Keratinocyte (primary cell): ENCODE measurements at regions not wholly inside any gene's neighbourhood (a gene's known extent, or its start where the extent isn't known, plus 50 kb on each side); places are given as distances from the start of the nearest gene placed in this dataset.

Experiments used
- DNase-seq: peaks from one replicate; pipeline ENCODE4 v3.0.0-alpha.2; 2011; ENCODE audit warnings: low read depth, missing footprints, low spot score
- FAIRE-seq: peaks from 2 replicates; lab custom pipeline; 2011; peaks lifted over from hg19 to GRCh38; lab: Jason Lieb, UNC
- H2AFZ ChIP-seq: 2 replicates; pipeline ENCODE4 v1.6.0; 2012; ENCODE audit warnings: low read length, control low read depth, inconsistent platforms; ENCODE audit not compliant: control insufficient read depth
- H3K27ac ChIP-seq: 2 replicates; pipeline ENCODE4 v1.5.1; 2011; ENCODE audit warnings: low read length; ENCODE audit not compliant: control insufficient read depth, insufficient read depth
- H3K27me3 ChIP-seq: 3 replicates; pipeline ENCODE4 v1.6.0; 2011; ENCODE audit warnings: low read length; ENCODE audit not compliant: control insufficient read depth, insufficient read depth; ENCODE audit errors: extremely low read depth
- H3K36me3 ChIP-seq, 2 experiments: 2 replicates in 1 of 2; 3 replicates in 1 of 2; pipeline ENCODE4 v1.5.1; 2011; ENCODE audit warnings: low read length in 2 of 2, mild to moderate bottlenecking in 1 of 2; ENCODE audit not compliant: control insufficient read depth in 2 of 2, insufficient read depth in 2 of 2; ENCODE audit errors: extremely low read depth in 1 of 2
- H3K4me1 ChIP-seq: 3 replicates; pipeline ENCODE4 v1.5.1; 2011; ENCODE audit warnings: low read length; ENCODE audit not compliant: control insufficient read depth, insufficient read depth; ENCODE audit errors: extremely low read depth
- H3K4me2 ChIP-seq: 3 replicates; pipeline ENCODE4 v1.6.0; 2011; ENCODE audit warnings: low read depth, low read length; ENCODE audit not compliant: control insufficient read depth, insufficient read depth; ENCODE audit errors: extremely low read depth
- H3K4me3 ChIP-seq, 3 experiments: fragments of 200-600 bp in 1 of 3; sonication (generic) in 1 of 3; 2 replicates in 2 of 3; 3 replicates in 1 of 3; pipeline ENCODE4 v1.5.1; 2011 to 2016; ENCODE audit warnings: low read length in 3 of 3, mild to moderate bottlenecking in 3 of 3, control low read depth in 2 of 3, inconsistent platforms in 1 of 3, low read depth in 1 of 3, mixed read lengths in 1 of 3, mixed run types in 1 of 3, moderate library complexity in 1 of 3; ENCODE audit not compliant: control insufficient read depth in 2 of 3, insufficient read depth in 2 of 3; ENCODE audit errors: extremely low read depth in 1 of 3
- H3K79me2 ChIP-seq: 2 replicates; pipeline ENCODE4 v1.6.0; 2012; ENCODE audit warnings: low read length; ENCODE audit not compliant: control insufficient read depth, insufficient read depth
- H3K9ac ChIP-seq: 3 replicates; pipeline ENCODE4 v1.6.0; 2011; ENCODE audit warnings: low read length; ENCODE audit not compliant: control insufficient read depth, insufficient read depth; ENCODE audit errors: extremely low read depth
- H3K9me1 ChIP-seq: 3 replicates; pipeline ENCODE4 v1.6.0; 2011; ENCODE audit warnings: low read length; ENCODE audit not compliant: control insufficient read depth, insufficient read depth; ENCODE audit errors: extremely low read depth
- H3K9me3 ChIP-seq: 2 replicates; pipeline ENCODE4 v1.5.1; 2012; ENCODE audit warnings: low read depth, low read length; ENCODE audit not compliant: control insufficient read depth
- H4K20me1 ChIP-seq: 3 replicates; pipeline ENCODE4 v1.6.0; 2011; ENCODE audit warnings: low read length; ENCODE audit not compliant: control insufficient read depth, insufficient read depth; ENCODE audit errors: extremely low read depth
- CTCF ChIP-seq, 3 experiments: IDR thresholded peaks in 1 of 3; conservative IDR thresholded peaks in 1 of 3; optimal IDR thresholded peaks in 1 of 3; 2 replicates in 2 of 3; 3 replicates in 1 of 3; pipeline versions ENCODE3 to v1.5.1; 2011; ENCODE audit warnings: low read length in 3 of 3, mild to moderate bottlenecking in 3 of 3, moderate library complexity in 2 of 3, control low read depth in 1 of 3, inconsistent platforms in 1 of 3; ENCODE audit not compliant: insufficient read depth in 2 of 3; ENCODE audit errors: extremely low read depth in 1 of 3
- EZH2 ChIP-seq: IDR thresholded peaks from one replicate; pipeline ENCODE4 v1.6.1; 2012; ENCODE audit warnings: inconsistent platforms, mild to moderate bottlenecking, low read length, moderate library complexity
- dilution Hi-C: fragments of 300-500 bp; cut with MboI; formaldehyde crosslinking; loops from one replicate; pipeline ENCODE4 v1.7.0; 2020; ENCODE audit warnings: low sequenced_read_pairs; ENCODE audit not compliant: extremely low pct_ligation_motif_present

- no peak for FAIRE-seq
- H3K9ac ChIP-seq, result no peak overlapping the region
- dilution Hi-C loops, result no loop called here
- no peaks in the 10 kb centered on the region for H3K79me2 ChIP-seq
- TF ChIP-seq EZH2, result no peak
- no peak for TF ChIP-seq CTCF (optimal IDR thresholded peaks at IDR 0.05 in 1 of 3, IDR thresholded peaks at IDR 0.05 in 1 of 3, conservative IDR thresholded peaks at IDR 0.05 in 1 of 3; ENCODE audit: extremely low read depth in 1 of 3, insufficient read depth in 2 of 3, low read length in 3 of 3)
- no peaks in the 10 kb centered on the region for H3K9me1 ChIP-seq
- DNase-seq, result no peak
- no peak overlapping the region for H3K27ac ChIP-seq
- no peaks in the 10 kb centered on the region for H3K36me3 ChIP-seq
- no peaks in the 10 kb centered on the region for H3K9me3 ChIP-seq
- H2AFZ ChIP-seq, result no peak overlapping the region
- H3K27me3 ChIP-seq, result no peaks in the 10 kb centered on the region
- H3K4me1 ChIP-seq, result no peaks in the 10 kb centered on the region
- H3K4me3 ChIP-seq, result no peak overlapping the region
- no peaks in the 10 kb centered on the region for H4K20me1 ChIP-seq
- no peak overlapping the region for H3K4me2 ChIP-seq
Observed at GRCh38 chr5:86493777-86494176, 124.0 kb upstream of the COX7C start.

GRCh38 chr5:86500947-86501346, 116.8 kb upstream of the COX7C start:
- H4K20me1 ChIP-seq, result no peaks in the 10 kb centered on the region
- FAIRE-seq (no peak), DNase-seq (no peak)
- no peak overlapping the region for H3K4me2 ChIP-seq
- no peak overlapping the region for H2AFZ ChIP-seq
- dilution Hi-C loops, result no loop called here
- no peaks in the 10 kb centered on the region for H3K9me3 ChIP-seq
- H3K9ac ChIP-seq, result no peak overlapping the region
- TF ChIP-seq EZH2 (no peak), CTCF (optimal IDR thresholded peaks at IDR 0.05 in 1 of 3, IDR thresholded peaks at IDR 0.05 in 1 of 3, conservative IDR thresholded peaks at IDR 0.05 in 1 of 3; ENCODE audit: extremely low read depth in 1 of 3, insufficient read depth in 2 of 3, low read length in 3 of 3) (no peak)
- no peaks in the 10 kb centered on the region for H3K9me1 ChIP-seq
- no peaks in the 10 kb centered on the region for H3K79me2 ChIP-seq
- no peaks in the 10 kb centered on the region for H3K27me3 ChIP-seq
- H3K36me3 ChIP-seq, result no peaks in the 10 kb centered on the region
- H3K27ac ChIP-seq, result no peak overlapping the region
- H3K4me1 ChIP-seq, result no peaks in the 10 kb centered on the region
- H3K4me3 ChIP-seq, result no peak overlapping the region
